IPS-NIHi11 (cell line): ENCODE measurements at regions not wholly inside any gene's neighbourhood (a gene's known extent, or its start where the extent isn't known, plus 50 kb on each side); places are given as distances from the start of the nearest gene placed in this dataset.
A peak's percentile ranks its signal among the peaks of the same experiment; 100 is the strongest.

ENCODE experiments used
- DNase-seq: peaks from one replicate; pipeline ENCODE4 v3.0.0; 2012; ENCODE audit warnings: mixed read lengths, low spot score

DNA sequence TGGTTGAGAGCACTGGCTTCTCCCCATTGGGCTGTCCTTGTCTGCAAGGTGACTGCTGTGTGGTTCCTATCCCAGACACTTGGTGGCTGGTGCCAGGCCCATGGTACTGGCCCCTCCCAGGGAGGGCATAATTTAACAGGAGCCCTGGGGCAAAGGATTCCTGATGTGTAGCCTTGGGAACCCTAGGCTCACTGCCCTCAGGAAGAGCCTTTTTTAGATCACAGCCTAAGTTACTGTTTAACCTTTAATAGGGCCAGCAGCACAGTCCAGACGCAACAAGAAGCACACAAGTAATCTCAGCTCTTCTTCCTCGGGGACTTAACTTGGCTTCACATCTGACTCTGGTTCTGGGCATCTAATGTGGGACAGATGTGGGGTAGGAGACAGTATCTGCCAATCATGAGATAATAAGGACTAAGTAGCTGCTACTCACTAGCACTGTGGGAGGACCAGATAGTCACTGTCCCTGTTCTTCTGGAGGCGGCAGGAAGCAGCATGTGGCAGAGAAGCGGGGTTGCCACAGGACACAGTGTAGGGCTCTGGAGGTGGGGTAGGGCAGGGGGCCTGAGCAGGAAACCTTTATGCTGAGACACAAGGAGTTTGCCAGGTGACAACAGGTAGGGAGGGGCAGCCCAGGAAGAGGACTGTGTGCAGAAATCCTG is 136.3 kb downstream of the TMEM17 start:
- no peak for DNase-seq

DNA sequence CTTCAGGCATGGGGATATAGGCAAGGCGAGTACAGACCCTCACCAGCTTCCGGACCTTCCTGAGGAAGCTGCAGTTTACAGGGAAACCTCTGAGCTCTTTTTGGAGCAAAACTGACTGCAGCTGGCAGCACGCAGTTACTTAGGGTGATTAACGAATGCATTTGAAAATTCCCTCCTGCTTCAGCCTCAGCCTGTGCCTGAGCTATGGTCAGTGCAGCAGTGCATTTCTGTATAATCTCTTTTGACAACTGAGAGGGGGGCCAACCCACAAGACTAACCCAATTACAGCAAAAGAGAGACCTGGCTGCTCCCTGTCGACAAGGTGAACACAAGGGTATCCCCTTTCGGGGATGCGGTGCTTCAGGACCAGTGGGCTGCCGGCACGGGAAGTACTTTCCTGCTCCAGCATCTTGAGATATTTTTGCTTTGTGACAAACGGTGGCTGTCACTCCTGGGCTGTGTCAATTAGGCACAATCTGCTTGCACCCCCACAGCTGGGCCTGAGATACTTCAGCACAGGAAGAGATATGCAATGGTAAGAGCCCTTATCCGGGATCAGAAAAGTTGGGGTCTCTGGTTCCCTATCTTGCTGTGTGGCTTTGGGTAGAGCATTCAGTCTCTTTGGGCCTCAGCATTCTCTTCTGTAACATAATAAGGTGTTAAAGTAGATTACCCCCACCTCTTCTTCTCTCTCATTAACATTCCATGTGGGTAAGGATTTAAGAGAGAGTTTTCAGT is 141.0 kb downstream of the TMEM17 start:
- DNase-seq = no peak

DNA sequence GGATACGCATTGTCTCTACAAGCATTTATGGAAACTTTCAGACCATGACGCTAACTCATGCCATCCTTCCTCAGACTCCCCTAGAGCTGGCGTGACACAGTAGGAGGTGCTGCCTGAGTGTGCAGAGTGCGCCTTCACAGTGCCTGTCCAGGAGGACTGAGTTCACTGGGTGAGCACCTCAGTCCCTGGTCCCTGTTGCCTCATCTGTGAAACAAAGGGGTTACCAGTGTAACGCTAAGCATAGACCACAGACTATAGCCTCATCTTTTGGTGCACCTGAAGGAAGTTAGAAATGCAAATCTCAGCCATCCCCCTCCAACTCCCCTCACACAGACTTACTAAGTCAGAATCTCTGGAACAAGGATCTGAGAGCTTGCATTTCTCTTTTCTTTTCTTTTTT is 142.8 kb downstream of the TMEM17 start:
- DNase-seq = no peak

DNA sequence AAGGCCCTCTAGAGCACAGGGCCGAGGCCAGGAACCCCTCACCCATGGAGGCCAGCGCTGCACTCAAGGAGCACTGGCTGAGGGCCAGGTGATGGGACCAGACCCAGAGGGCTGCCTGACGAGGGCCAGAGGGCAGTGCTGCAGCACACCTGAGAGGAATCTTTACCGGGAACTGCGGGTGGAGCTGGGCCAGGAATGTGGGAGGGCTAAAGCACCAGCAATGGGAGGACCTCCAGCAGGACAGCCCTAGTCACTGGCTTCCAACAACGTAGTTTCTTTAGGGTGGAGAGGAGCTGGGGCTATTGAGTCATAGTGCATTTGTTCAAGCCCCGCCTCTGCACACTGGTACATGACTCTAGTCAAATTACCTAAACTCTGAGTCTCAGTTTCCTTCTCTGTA is 143.4 kb downstream of the TMEM17 start:
- DNase-seq = peak; percentile 60

DNA sequence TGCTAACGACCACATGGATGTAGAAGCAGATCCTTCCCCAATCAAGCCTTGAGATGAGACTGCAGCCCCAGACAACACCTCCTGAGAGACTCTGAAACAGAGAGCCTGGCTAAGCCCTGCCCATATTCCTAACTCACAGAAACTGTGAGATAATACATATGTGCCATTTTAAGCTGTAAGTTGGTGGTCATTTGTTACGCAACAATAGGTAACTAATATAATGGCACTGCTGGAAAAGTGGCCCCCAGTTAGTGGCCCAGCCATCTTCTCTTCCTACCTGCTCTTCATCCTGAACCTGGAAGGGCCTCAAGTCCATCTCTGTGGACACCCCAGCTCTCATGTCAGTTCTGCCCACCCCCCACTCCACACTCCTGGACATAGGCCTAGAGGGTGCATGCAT is 144.0 kb downstream of the TMEM17 start:
- DNase-seq = no peak

DNA sequence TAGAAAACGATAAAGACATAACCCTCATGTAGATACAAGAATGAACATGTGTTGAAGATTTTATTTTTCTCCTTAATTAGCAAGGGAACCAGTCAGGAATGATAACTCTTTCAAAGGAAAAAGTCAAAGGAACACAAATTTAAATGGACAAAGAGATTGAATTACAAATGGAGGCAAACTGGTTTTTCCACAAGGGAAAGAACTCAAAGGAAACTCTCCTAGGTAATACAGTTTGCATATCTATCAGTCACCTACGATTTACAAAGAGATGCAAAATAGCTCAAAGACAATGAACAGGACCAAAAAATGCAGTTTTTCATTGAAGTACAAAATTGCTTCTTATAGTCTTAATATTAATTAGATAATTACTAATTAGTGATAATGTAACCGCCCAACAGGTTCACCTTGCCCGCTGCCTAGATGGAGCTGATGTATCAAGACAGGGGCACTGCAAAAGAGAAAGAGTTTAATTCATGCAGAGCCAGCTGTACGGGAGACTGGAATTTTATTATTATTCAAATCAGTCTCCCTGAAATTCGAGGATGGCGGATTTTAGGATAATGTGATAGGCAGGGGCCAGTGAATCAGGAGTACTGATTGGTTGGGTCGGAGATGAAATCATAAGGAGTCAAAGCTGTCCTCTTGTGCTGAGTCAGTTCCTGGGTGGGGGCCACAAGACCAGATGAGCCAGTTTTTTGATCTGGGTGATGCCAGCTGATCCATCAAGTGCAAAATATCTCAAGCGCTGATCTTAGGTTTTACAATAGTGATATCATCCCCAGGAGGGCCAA is 151.0 kb downstream of the TMEM17 start:
- DNase-seq = peak; percentile 37

DNA sequence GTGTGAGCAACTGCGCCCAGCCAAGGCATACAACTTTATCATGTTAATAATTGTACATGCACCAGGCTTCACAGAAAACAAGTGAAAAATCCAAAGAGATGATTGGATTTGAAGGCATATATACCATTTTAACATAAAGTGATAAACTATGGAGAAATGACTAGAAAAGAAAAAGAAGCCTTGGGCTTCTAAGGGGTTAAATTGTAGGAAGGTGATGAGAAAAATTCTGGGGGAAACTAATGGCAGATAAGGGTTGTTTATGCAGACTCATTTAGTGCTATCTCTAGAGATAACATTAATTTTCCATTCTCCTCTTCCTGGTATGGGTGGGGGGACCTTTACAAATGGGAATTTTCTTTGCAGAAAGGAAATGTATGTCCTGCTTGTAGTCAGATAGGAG is 154.0 kb downstream of the TMEM17 start:
- DNase-seq = no peak

DNA sequence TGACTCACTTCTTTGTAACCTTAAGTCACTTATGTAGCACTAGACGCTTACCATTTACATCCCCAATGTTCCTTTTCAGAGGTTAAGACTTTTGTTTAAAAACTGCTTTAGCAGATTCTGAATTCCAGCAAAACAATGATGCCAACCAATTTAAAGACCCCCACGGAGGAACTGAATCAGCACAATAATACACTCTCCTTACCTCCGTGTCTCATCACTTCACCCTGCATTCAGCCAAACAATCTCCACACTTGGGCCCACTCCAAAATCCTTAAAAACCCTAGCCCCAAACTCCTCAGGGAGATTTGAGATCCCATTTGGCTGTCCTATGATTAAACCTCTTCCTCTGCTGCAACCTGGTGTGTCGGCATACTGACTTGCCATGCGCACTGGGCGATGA is 153.9 kb downstream of the B3GNT2 start:
- no peak for DNase-seq

DNA sequence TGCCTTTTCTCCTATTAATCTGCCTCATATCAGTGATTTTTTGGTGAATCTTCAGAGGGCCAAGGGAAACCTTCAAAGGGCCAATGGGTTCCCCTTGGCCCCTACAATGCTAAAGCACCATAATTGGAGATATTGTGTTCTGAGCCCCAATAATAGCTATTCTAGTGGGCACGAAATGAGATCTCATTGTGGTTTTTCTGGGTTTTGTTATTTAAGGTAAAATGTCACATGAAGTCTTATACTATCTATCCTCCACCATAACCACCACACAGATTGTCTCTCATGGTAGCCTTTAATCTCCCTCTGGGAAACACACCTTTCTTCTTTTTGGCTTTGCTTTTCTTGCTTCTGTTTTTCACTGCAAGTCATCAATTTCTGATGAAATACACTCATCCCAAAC is 152.8 kb downstream of the B3GNT2 start:
- no peak for DNase-seq

DNA sequence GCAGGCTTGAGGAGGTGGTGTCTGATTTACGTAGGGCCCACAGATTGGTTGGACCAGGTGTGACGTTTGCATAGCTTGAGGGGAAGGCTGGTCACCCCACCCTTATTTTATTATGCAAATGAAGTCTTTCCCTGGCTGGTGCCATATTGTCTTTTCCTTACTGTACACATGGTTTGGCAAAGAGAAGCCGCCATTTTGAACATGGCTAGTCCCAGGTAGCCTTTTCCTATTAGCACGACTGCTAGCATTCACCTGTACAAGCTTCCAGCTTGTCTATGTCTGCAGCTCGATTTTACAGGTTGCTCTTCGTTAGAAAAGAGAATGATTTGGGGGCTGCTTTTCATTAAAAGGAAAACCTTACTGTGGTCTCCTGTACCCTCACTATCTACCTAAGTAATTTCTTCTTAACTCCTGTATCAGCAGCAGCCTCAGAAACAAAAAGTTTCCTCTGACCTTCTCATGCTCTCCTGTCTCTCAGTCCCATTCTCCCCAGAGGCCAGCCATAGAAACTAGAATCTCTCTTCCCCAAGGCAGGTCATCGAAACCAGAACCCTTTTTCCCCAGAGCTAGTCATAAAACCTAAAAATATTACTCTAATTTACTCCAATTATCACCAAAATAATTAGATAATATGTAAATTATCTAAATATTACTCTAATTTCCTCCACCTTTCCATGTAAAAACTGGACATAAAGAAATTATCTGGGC is 151.8 kb downstream of the B3GNT2 start:
- no peak for DNase-seq

DNA sequence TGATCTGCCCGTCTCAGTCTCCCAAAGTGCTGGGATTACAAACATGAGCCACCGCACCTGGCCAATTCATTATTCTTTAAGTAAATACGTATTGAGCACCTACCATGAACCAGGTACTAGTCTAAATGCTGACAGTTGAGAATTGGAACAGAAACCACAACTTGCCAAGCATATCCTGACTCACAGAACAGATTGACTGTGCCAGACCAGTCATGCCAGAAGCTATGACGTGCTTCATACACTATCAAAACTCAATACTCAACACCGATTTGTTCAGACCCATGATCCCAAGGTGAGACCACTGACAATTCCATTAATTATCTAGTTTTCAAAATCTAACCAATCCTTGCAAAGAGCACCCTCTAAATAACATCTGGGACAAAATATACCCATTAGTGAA is 148.6 kb downstream of the B3GNT2 start:
- DNase-seq = no peak

DNA sequence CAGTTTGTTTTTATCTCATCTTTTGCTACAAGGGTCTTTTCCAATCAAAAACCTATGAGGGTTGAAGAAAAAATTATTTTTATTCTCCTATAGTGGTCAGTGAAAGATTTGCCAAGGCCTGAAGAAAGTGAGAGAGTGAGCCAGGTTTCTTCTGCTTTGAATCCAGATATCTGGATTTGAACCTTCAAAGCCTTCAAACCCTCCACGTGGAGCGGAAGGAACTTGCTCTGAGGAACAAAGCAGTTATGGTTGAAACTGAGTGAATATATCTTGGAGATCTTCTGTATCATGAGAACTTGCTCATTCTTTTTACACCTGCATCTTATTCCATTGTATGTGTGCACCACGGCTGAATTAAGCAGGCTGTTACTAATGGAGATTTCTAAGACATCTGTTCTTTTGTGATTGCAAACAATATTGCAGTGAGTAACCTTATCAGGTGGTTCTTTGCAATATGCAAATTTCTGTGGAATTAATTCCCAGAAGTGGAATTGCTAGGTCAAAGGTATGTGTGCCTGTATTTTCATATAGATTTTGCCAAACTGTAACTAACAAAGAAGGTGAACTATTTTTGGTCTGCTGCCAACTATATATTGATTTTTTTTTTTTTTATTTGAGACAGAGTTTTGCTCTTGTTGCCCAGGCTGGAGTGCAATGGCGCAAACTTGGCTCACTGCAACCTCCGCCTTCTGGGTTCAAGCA is 147.9 kb downstream of the B3GNT2 start:
- DNase-seq = no peak

DNA sequence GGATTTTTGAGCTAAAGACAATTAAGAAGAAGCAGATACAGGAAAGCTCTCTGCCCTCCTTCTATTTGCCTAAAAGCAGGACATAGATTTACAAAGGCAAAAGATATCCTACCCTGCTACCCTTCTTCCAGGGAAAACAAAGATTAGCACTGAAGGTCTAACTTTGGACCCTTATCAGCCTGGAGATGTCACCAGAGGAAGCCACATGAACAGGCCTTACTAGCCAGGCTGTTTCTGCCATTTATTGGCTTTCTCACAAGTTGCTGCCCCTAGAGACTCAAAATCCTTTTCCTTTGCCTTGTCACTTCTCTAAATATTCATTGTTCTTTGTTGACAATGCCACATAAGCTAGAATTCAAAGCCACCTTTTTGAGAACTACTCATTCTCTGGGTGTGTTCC is 147.3 kb downstream of the B3GNT2 start:
- DNase-seq = no peak

DNA sequence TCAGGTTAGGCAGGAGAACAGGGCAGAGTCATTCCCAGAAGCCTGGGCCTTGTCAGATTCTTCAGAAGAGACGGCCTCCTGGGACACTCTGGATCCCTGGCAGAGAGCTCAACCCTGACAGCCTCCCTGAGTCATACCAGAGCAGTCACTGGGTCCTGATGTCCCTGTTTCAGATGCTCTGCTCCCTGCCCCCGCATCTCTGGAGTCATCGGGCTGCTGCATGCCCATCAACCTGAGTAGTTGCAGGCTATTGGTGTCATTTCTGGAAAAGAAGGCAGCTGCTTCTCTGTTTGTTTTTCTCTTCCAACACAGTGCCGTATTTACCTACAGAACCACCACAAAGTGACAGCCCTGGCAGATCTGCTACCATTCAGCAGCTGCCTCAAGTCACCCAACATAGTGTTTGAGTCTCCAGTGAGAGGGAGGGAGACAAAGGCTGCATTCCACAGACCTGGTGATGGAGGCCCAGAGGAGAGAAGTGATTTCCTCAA is 145.1 kb downstream of the B3GNT2 start:
- no peak for DNase-seq

DNA sequence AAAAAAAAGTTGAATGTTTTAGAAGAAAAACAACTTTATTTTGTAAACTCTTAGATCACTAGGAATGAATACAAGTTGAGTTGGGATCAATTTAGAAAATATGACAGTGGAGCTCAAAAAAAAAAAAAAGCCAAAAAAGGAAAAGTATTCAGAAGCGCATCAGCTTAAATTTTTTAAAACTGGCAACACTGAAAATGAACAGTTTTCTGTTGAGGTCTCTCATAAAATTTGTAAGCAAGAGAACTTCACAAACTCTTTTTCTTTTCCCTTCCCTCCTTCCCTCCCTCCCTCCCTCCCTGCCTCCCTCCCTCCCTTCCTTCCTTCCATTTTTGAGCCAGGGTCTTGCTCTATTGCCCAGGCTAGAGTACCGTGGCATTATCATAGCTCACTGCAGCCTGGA is 143.9 kb downstream of the B3GNT2 start:
- no peak for DNase-seq

DNA sequence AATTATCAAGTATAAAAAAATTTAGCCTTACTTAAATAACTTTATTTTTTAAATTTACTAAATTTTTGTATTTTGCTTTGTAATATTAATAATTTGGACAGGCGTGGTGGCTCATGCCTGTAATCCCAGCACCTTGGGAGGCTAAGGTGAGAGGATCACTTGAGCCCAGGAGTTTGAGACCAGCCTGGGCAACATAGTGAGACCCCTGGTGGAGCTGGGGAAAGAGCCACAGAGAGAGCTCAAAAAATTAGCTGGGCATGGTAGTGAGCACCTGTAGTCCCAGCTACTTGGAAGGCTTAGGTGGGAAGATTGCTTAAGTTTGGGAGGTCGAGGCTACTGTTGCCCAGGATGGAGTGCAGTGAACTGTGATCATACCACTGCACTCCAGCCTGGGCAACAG is 143.5 kb downstream of the B3GNT2 start:
- DNase-seq = no peak

DNA sequence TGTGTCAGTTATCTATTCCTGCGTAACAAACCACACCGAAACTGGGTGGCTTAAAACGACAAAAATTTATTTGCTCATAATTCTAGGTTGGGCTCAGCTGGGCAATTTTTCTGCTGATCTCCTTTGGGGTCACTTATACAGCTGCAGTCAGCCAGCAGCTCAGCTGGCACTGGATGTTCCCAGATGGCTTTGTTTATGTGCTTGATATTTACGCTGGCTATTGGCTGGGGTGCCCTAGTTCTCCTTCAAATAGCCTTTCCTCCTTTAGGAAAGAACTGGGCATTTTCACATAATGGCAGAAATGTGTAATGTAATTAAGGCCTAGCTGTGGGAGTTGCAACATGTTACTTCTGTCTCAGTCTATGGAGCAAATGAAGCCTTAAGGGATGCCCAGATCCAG is 142.2 kb downstream of the B3GNT2 start:
- no peak for DNase-seq

DNA sequence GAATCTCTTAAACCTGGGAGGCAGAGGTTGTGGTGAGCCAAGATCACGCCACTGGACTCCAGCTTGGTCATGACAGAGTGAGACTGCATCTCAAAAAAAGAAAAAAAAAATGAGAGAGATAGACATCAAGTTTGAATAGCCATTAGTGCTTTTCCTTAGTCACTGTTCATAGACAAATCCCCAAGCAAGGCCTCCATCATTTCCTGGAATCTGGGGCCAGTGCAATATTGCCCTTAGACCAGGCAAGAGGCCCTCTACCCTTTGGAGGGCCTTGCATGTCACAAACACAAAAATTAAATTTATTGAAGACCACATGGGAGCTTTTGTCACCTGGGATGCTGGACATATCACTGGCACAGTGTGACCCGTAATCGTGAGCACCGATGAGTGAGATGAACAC is 141.5 kb downstream of the B3GNT2 start:
- no peak for DNase-seq

DNA sequence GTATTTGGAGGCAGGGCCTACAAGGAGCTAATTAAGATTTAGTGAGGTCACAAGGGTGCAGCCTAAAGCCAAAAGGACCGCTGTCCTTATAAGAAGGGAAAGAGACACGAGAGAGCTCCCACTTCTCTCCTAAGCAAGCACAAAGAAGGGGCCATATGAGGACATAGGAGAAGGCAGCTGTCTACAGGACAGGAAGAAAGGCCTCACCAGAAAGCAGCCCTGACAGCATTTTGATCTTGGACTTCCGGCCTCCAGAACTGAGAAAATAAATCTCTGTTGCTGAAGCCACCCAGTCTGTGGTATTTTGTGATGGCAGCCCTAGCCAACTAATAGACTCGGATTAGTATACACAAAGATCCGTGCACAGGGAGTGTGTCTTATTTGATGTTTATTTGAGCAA is 139.7 kb downstream of the B3GNT2 start:
- DNase-seq = no peak

DNA sequence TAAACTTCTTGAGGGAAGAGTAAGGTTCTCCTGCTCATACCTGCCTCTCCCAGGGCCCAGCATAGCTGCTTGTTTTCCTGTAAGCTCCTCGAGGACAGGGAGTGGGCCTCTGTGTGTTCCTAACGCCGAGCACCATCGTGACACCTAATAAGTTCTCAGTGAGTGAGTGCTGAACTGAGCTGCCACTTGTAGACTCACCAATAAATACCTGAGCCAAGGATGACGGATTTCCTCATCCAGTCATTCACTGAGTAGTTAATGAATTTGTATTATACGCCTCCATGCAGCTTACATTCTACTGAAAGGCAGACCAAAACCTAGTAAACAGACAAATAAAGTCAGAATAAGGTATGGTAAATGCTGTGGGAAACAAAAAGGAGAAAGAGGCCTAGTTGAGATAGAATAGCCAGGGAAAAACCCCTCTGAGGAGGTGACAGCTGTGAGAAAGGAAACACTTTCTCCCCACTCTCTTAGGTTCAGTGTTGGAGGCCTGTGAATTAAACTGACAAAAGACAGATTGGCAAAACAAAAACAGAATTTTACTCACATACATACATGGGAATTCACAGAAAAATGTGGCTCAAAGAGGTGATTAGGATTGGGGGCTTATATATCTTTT is 138.6 kb downstream of the B3GNT2 start:
- no peak for DNase-seq

DNA sequence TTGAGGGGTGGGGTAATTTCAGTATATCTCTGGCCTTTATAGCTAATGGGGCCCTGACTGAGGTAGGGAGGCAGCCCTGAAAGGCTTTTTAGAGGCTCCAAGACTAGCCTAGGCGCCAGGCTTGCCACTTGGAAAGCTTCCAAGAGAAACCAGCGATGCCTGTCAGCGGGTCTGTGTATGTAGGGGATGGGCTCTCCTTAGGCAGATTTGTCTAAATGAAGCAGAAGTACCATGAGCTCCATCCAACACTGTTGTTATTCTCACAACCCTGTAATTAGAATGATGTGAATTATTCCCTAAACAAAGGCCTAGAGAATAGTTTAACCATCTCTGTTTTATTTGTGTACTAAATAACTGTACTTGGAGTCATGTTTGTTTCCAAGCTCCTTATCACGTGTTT is 138.1 kb downstream of the B3GNT2 start:
- DNase-seq = no peak
